GM18519 (cell line): ENCODE measurements at regions not wholly inside any gene's neighbourhood (a gene's known extent, or its start where the extent isn't known, plus 50 kb on each side); places are given as distances from the start of the nearest gene placed in this dataset.

Source experiments
- ATAC-seq: cut with Tn5 transposase; IDR thresholded peaks from one replicate; pipeline ENCODE4 v1.9.1; 2021; ENCODE audit warnings: mild to moderate bottlenecking, moderate library complexity; ENCODE audit not compliant: unreplicated experiment, low FRiP score

DNA sequence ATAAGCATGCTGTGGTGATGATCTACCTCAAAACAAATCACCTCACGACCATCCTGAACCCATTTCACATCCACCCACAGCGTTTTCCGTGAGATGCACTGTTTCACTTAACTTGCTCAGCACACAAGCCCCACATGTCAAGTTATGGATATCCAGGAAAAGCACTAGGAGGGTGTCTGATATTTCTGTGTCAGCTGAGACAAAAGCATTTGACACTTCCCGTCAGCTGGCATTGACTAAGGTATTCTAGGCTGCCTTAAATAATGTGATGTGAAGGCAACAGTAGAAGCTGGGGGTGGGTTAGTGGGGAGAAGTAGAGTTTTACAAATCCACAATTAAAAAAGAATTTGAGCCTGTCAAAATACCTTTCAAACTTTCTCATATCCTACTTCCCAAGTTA is 68.7 kb upstream of the MDFIC start:
- no peak for ATAC-seq

DNA sequence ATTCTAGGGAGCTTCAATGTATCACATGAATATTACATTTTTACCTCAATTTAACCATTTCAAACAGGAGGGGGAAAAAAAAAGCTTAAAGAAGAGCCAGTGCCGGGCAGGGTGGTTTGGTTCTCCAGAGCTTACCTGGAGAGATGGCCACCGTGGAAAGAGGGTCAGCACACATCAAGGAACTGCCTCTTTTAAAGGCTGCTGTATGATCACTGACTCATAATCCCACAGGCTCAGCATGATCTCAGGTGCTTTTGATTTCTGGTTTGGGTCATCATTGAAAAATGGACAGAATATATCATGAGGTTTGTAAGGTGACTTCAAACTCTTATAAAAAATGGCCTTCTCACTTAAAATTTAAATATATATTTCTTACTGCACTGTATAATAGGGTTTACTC is 67.5 kb upstream of the MDFIC start:
- ATAC-seq = no peak

DNA sequence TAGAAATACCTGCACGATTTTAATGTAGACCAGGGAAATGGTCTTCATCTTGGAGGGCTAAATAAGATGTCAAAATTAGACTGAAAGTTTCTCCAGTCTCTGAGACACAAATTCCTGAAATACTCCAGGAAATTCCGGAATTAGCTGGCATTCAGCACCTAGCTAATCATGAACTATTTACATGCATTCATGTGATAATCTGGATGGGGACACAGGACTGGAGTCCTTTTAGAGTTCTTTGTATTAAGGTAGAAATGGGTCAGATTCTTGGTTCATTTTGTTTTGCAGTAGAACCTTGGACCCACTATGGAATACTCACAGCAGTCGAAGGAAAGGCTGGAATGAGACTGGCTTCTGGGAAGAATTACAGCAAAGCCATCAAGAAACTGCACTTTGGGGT is 65.3 kb upstream of the MDFIC start:
- no peak for ATAC-seq

DNA sequence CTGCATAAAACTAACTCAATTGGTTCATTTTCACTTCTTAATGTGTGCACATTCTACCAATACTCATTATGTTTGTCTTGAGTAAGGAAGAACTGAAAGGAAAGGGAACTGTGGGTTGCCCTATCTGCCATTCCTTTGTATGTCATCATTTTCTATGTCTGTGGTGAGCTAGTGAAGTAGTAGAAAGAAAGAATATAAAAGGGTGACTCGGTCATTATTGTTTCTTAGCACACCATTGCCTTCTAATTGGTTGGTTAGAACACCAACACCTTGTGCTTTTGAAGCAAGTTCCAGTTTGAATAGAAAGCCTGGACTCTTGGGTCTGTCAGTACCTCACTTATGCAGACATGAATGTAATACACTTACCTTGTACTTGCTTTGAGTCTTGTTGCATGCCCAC is 64.3 kb upstream of the MDFIC start:
- ATAC-seq = no peak

DNA sequence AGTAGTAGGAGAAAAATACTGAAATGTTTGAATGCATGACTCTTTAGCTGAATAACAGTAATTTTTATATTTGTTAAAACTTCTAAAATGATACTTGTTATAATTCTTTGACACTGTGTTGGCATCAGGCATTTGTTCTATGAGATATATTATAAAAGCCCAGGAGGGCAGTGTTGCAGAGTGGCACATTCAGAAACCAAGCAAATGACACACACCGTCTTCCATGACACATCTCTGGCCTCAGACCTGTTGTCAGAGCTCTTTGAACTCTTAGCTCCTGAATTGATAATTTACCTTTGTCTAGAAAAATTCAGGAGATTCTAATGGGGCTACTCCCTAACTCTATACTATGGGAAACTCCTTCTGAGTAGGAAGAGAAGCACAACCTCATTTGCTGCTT is 62.4 kb upstream of the MDFIC start:
- ATAC-seq = no peak

DNA sequence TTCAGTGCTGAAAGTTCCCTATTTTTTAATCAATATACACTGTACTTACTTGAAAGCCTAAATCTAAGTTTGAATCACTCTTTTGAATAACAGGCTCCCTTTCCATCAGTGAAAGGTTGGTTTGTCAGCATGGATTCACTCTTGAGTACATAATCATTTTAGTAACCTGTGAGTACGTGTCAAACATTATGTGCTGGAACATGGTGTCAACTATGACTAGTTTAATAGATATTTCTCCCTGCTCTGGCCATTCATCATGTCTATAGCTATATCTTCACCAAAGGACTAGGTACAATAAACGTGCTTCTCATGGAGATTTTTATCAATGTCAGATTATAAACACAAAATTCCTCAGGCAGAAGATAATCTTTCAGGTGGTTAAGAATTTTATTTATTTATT is 61.7 kb upstream of the MDFIC start:
- ATAC-seq = no peak

DNA sequence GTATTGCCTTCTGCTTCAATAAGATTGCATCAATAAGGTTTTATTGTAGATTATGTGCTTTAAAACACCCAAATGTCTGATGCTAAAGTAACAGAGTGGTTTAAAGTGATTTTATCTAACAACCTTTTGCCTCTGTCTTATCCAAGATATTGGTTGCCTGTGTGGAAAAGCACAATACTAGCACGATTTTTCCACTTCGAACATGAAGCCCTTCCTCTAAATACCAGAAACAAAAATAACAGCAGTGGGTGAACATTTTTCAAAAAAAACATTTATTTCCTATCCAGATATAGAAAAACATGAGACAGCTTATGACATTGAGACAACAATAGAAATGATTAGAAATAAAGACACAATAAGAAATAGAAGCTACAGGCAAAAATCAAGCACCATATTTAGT is 59.5 kb upstream of the MDFIC start:
- no peak for ATAC-seq

DNA sequence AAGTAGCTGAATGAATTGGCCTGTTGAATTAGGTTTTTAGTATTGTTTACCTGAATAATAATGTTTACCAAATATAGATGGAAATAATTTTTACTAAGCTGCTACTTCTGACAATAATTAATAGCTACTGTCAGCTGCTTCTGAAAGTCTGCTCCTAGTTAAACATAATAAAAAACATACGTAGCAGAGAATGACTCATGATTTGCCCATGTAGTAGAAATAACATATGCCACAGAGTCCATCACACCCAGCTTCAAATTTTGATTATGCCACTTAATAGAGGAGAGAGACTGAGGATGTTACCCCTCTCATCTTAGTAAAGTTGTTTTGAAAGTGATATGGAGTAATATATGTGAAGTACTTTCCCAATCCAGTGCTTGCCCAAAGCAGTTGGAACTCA is 57.6 kb upstream of the MDFIC start:
- no peak for ATAC-seq

DNA sequence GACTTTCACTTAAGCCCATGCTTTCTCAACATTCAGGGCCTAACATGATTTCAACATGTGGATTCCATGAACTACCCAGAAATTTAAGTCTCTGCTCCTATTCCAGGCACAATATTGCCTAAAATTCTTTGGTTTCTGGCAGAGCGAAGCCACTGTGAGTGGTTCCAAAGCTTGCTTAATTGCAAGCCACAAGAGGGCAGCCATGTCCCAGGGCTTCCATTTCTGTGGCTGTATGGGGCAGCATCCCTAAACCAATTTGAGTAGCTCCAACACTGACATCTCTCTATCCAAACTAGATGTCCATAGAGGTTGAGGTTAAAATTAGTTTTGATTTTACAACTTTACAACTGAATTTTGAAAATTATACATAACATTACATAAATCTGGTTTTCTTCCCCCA is 56.3 kb upstream of the MDFIC start:
- ATAC-seq = peak; percentile 83
